HAP-1 (cell line): ENCODE measurements at regions not wholly inside any gene's neighbourhood (a gene's known extent, or its start where the extent isn't known, plus 50 kb on each side); places are given as distances from the start of the nearest gene placed in this dataset.
A peak's percentile ranks its signal among the peaks of the same experiment; 100 is the strongest.
"Not testable (repeated sequence)": the region's sequence is repeated elsewhere in the genome, so short reads cannot be mapped to it uniquely, and the experiment has no call there.

Experiments
- DNase-seq, 2 experiments: peaks; one replicate each; pipeline ENCODE4 v3.0.0-alpha.2; 2016 to 2020; ENCODE audit warnings: low spot score in 2 of 2
- H3K27me3 ChIP-seq: fragments of 250-450 bp; sonication (Bioruptor Pico); 2 replicates; pipeline ENCODE4 v1.5.1; 2020; ENCODE audit warnings: low read depth, mild to moderate bottlenecking, moderate library complexity
- H3K36me3 ChIP-seq: fragments of 250-450 bp; sonication (Bioruptor Pico); replicated peaks from 2 replicates; pipeline ENCODE4 v1.5.1; 2020; ENCODE audit warnings: mild to moderate bottlenecking
- H3K4me1 ChIP-seq: fragments of 250-450 bp; sonication (Bioruptor Pico); 2 replicates; pipeline ENCODE4 v1.5.1; 2020; ENCODE audit warnings: mild to moderate bottlenecking
- H3K4me3 ChIP-seq: fragments of 250-450 bp; sonication (Bioruptor Pico); 2 replicates; pipeline ENCODE4 v1.5.1; 2020; ENCODE audit warnings: mild to moderate bottlenecking, moderate library complexity
- H3K9me3 ChIP-seq: fragments of 250-450 bp; sonication (Bioruptor Pico); 2 replicates; pipeline ENCODE4 v1.5.1; 2020; ENCODE audit warnings: mild to moderate bottlenecking, moderate library complexity
- in situ Hi-C: fragments of 300-500 bp; cut with MboI; formaldehyde crosslinking; loops from 3 replicates; pipeline ENCODE4 v1.14.3; 2020; ENCODE audit warnings: low sequenced_read_pairs, inconsistent platforms, mixed read lengths

DNA sequence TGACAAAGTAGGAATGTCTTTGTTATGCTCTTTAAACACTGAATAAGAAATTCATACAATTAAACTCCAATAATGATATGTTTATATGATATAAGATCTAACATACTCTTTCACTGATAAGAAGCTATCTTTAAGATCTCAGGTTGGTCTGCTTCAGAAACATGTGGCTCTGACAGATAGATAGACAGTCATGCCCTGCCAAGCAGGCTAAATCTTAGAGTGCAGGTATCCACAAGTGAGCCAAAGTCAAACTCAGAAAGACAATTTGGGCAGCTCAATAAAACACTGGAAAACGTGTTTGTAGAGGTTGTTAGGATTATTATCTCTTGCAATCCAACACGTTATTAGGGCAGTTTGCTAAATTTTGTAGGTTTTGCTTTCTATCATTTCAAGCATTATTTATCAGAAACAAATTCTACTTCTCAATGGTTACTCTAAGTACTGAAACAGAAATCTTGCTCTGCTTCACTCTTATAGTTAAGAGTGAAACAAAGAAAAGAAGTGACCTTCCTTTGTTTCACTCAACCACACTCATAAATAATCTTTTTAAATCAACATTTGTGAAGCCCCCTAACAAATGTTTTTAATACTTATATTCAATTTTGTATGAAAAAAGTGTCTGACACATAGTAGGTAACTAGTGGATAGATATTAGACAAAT is 1255.6 kb downstream of the DIAPH3 start:
- H3K36me3 ChIP-seq: no peaks in the 10 kb centered on the region
- no peak for DNase-seq
- H3K4me1 ChIP-seq: no peaks in the 10 kb centered on the region
- in situ Hi-C loops: no loop called here
- H3K27me3 ChIP-seq: no peaks in the 10 kb centered on the region
- no peak overlapping the region for H3K4me3 ChIP-seq
- no peaks in the 10 kb centered on the region for H3K9me3 ChIP-seq

- DNase-seq: peak; percentile 8 to 80
- Histone ChIP-seq H3K4me1 (peaks cover 13% of the 10 kb centered on the region), H3K27me3 (no peaks in the 10 kb centered on the region), H3K4me3 (no peak overlapping the region), H3K9me3 (no peaks in the 10 kb centered on the region), H3K36me3 (no peaks in the 10 kb centered on the region)
- in situ Hi-C loops: no loop called here
These were observed 1244.2 kb downstream of the DIAPH3 start for GRCh38 chr13:58919551-58919950.

DNA sequence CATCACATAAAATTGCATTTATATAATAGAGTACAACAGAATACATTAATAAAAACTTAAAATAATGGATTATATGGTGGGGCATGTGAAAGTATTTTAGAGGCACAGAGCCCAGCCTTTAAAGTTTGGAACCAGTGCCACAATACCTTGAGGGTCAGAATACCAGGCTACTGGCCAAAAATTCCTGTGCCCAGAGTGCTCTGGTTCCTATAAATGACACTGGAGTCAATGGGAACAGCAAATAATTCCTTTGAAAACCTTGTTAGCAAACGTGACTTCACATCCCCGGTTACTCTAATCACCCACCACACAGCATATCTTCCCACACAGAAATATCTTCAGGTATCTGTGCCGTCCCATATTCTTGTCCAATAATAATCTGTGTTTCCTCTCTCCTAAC is 1242.6 kb downstream of the DIAPH3 start:
- in situ Hi-C loops: no loop called here
- Histone ChIP-seq H3K36me3 (no peaks in the 10 kb centered on the region), H3K4me3 (no peak overlapping the region), H3K27me3 (no peaks in the 10 kb centered on the region), H3K4me1 (peaks cover 8% of the 10 kb centered on the region), H3K9me3 (no peaks in the 10 kb centered on the region)
- DNase-seq: no peak

- Histone ChIP-seq H3K27me3 (no peaks in the 10 kb centered on the region), H3K36me3 (no peaks in the 10 kb centered on the region), H3K9me3 (no peaks in the 10 kb centered on the region), H3K4me1 (no peaks in the 10 kb centered on the region), H3K4me3 (no peak overlapping the region)
- in situ Hi-C loops: no loop called here
- no peak for DNase-seq
These were observed 1236.9 kb downstream of the DIAPH3 start for GRCh38 chr13:58926858-58927257.

GRCh38 chr13:58933475-58933874 is 1230.3 kb downstream of the DIAPH3 start:
- no peaks in the 10 kb centered on the region for H3K27me3 ChIP-seq
- no peaks in the 10 kb centered on the region for H3K9me3 ChIP-seq
- H3K36me3 ChIP-seq: no peaks in the 10 kb centered on the region
- in situ Hi-C loops: no loop called here
- peak; percentile 11 to 60 for DNase-seq
- peaks cover 5% of the 10 kb centered on the region; the same call in 1 of the 2 replicates for H3K4me1 ChIP-seq
- H3K4me3 ChIP-seq: no peak overlapping the region

DNA sequence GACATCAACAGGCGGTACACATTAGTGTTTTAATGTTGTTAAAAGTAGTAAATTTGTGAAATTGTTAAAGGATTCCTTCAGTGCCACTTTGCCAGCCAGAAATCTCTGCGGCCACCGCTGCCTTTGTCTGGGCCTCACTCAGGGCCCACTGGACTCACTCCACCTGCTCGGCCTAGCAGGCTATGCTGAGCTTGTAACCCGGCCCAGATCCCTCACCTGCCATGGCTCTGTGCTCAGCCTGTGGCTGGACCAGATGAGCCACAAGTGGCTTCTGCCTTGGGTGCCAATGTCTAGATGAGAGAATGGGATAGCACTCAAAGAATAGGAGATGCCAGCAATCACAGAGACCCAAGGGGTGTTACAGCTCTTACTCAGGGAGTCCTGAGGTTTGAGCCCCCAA is 1228.0 kb downstream of the DIAPH3 start:
- Histone ChIP-seq H3K36me3 (no peaks in the 10 kb centered on the region), H3K9me3 (no peaks in the 10 kb centered on the region), H3K27me3 (no peaks in the 10 kb centered on the region), H3K4me3 (no peak overlapping the region), H3K4me1 (peaks cover 5% of the 10 kb centered on the region; the same call in 1 of the 2 replicates)
- DNase-seq: no peak
- in situ Hi-C loops: no loop called here

- H3K4me1 ChIP-seq: no peaks in the 10 kb centered on the region
- H3K27me3 ChIP-seq: no peaks in the 10 kb centered on the region
- no peak overlapping the region for H3K4me3 ChIP-seq
- H3K36me3 ChIP-seq: no peaks in the 10 kb centered on the region
- peaks cover 2% of the 10 kb centered on the region; the same call in 1 of the 2 replicates for H3K9me3 ChIP-seq
- in situ Hi-C loops: no loop called here
- no peak for DNase-seq
These were observed 1217.5 kb downstream of the DIAPH3 start for GRCh38 chr13:58946274-58946673.

- Histone ChIP-seq H3K4me1 (no peaks in the 10 kb centered on the region), H3K4me3 (no peak overlapping the region), H3K9me3 (peaks cover 2% of the 10 kb centered on the region; the same call in 1 of the 2 replicates), H3K36me3 (no peaks in the 10 kb centered on the region), H3K27me3 (no peaks in the 10 kb centered on the region)
- in situ Hi-C loops: no loop called here
- DNase-seq: peak in 1 of 2 experiments; percentile 13
These were observed 1214.1 kb downstream of the DIAPH3 start for GRCh38 chr13:58949646-58950045.

GRCh38 chr13:58950911-58951310 is 1212.8 kb downstream of the DIAPH3 start:
- no peak overlapping the region for H3K4me3 ChIP-seq
- DNase-seq: no peak
- no peaks in the 10 kb centered on the region for H3K36me3 ChIP-seq
- in situ Hi-C loops: no loop called here
- H3K27me3 ChIP-seq: no peaks in the 10 kb centered on the region
- peaks cover 2% of the 10 kb centered on the region; the same call in 1 of the 2 replicates for H3K9me3 ChIP-seq
- H3K4me1 ChIP-seq: no peaks in the 10 kb centered on the region

DNA sequence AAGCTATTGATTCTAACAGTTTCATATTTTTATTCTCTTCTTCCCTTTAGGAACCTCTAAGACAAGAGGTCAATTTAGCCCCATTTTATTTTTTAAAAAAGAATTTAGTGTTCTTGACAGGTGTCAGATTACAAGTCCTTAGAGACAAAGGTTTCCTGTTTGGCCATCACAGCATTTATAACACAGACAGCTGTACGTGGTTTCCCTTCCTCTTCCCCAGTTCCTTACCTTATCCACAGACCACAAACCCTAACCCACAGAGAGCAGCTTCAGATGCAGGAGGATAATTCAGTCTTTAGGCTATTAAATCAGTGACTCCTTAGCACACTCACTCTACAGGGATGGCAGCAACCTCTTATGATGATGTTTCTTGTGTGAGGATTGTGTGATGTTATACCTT is 1210.1 kb downstream of the DIAPH3 start:
- Histone ChIP-seq H3K36me3 (no peaks in the 10 kb centered on the region), H3K9me3 (peaks cover 2% of the 10 kb centered on the region; the same call in 1 of the 2 replicates), H3K27me3 (no peaks in the 10 kb centered on the region), H3K4me1 (no peaks in the 10 kb centered on the region), H3K4me3 (no peak overlapping the region)
- in situ Hi-C loops: no loop called here
- DNase-seq: no peak

- no peak for DNase-seq
- no peaks in the 10 kb centered on the region for H3K36me3 ChIP-seq
- no peaks in the 10 kb centered on the region for H3K4me1 ChIP-seq
- H3K9me3 ChIP-seq: no peaks in the 10 kb centered on the region
- in situ Hi-C loops: no loop called here
- H3K27me3 ChIP-seq: no peaks in the 10 kb centered on the region
- H3K4me3 ChIP-seq: no peak overlapping the region
These were observed 1208.0 kb downstream of the DIAPH3 start for GRCh38 chr13:58955546-58956385.

- in situ Hi-C loops, H3K9me3 ChIP-seq, H3K4me1 ChIP-seq, DNase-seq, H3K36me3 ChIP-seq, H3K4me3 ChIP-seq, H3K27me3 ChIP-seq: not testable (repeated sequence)
These were observed 1205.6 kb downstream of the DIAPH3 start for GRCh38 chr13:58958097-58958496.

GRCh38 chr13:58960888-58961287 is 1202.8 kb downstream of the DIAPH3 start:
- H3K27me3 ChIP-seq: no peaks in the 10 kb centered on the region
- in situ Hi-C loops: no loop called here
- DNase-seq: peak in 1 of 2 experiments; percentile 33
- no peaks in the 10 kb centered on the region for H3K36me3 ChIP-seq
- no peaks in the 10 kb centered on the region for H3K9me3 ChIP-seq
- no peak overlapping the region for H3K4me3 ChIP-seq
- no peaks in the 10 kb centered on the region for H3K4me1 ChIP-seq

DNA sequence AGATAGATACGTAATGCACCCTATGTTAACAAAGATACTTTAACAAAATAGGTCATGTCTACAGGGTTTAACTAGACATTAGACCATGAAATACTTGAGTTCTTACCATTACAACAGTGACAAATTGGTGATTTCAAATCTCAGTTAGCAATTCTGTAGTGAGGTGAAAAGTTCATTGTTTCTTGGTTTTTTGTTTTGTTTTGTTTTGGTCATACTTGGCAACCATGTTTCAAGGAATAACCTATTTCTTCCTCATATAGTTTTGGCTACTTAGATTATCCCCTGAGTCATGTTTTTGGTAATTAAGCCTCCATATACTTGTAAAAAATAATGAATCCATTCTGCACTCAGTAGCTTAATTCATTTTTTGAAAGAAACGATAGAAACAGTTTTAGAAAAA is 1200.4 kb downstream of the DIAPH3 start:
- no peaks in the 10 kb centered on the region for H3K9me3 ChIP-seq
- in situ Hi-C loops: no loop called here

More for the DNA sequence above, 1200.4 kb downstream of the DIAPH3 start:
- Histone ChIP-seq H3K4me1 (no peaks in the 10 kb centered on the region), H3K36me3 (no peaks in the 10 kb centered on the region), H3K27me3 (no peaks in the 10 kb centered on the region), H3K4me3 (no peak overlapping the region)
- DNase-seq: no peak
